ENCODE measurements at regions not wholly inside any gene's neighbourhood (a gene's known extent, or its start where the extent isn't known, plus 50 kb on each side); places are given as distances from the start of the nearest gene placed in this dataset.

GRCh38 chr19:30128211-30128610 lies 186.2 kb downstream of the URI1 start:
- DNase-seq (ENCODE audit: low read depth in 2 of 2), result no peak

- DNase-seq (ENCODE audit: low read depth in 2 of 2), result no peak
Measured at GRCh38 chr19:30130356-30131122, 188.5 kb downstream of the URI1 start.

- DNase-seq (ENCODE audit: low read depth in 2 of 2), result no peak
Measured at GRCh38 chr19:30131246-30131645, 189.2 kb downstream of the URI1 start.

GRCh38 chr19:30131722-30132291 lies 189.8 kb downstream of the URI1 start:
- DNase-seq (ENCODE audit: low read depth in 2 of 2), result no peak

- DNase-seq (ENCODE audit: low read depth in 2 of 2), result no peak
Measured at GRCh38 chr19:30132343-30133075, 190.5 kb downstream of the URI1 start.

GRCh38 chr19:30133803-30134202 lies 191.8 kb downstream of the URI1 start:
- DNase-seq (ENCODE audit: low read depth in 2 of 2), result no peak

- no peak for DNase-seq (ENCODE audit: low read depth in 2 of 2)
Measured at GRCh38 chr19:30135093-30135757, 193.2 kb downstream of the URI1 start.

- DNase-seq (ENCODE audit: low read depth in 2 of 2), result no peak
Measured at GRCh38 chr19:30135797-30136196, 193.8 kb downstream of the URI1 start.

- DNase-seq (ENCODE audit: low read depth in 2 of 2), result no peak
Measured at GRCh38 chr19:30136611-30137195, 194.7 kb downstream of the URI1 start.

GRCh38 chr19:30137747-30138146 lies 195.7 kb downstream of the URI1 start:
- no peak for DNase-seq (ENCODE audit: low read depth in 2 of 2)

- DNase-seq (ENCODE audit: low read depth in 2 of 2), result no peak
Measured at GRCh38 chr19:30144242-30144758, 202.3 kb downstream of the URI1 start.

- no peak for DNase-seq (ENCODE audit: low read depth in 2 of 2)
Measured at GRCh38 chr19:30144802-30145201, 202.8 kb downstream of the URI1 start.

GRCh38 chr19:30145467-30145866 lies 203.4 kb downstream of the URI1 start:
- no peak for DNase-seq (ENCODE audit: low read depth in 2 of 2)

GRCh38 chr19:30146346-30146745 lies 204.3 kb downstream of the URI1 start:
- no peak for DNase-seq (ENCODE audit: low read depth in 2 of 2)

- no peak for DNase-seq (ENCODE audit: low read depth in 2 of 2)
Measured at GRCh38 chr19:30148039-30148790, 206.2 kb downstream of the URI1 start.

GRCh38 chr19:30148803-30149202 lies 206.8 kb downstream of the URI1 start:
- no peak for DNase-seq (ENCODE audit: low read depth in 2 of 2)

GRCh38 chr19:30149300-30149699 lies 207.3 kb downstream of the URI1 start:
- no peak for DNase-seq (ENCODE audit: low read depth in 2 of 2)

- DNase-seq (ENCODE audit: low read depth in 2 of 2), result no peak
Measured at GRCh38 chr19:30150626-30151025, 208.6 kb downstream of the URI1 start.

GRCh38 chr19:30151081-30151480 lies 209.0 kb downstream of the URI1 start:
- DNase-seq (ENCODE audit: low read depth in 2 of 2), result no peak

- DNase-seq (ENCODE audit: low read depth in 2 of 2), result no peak
Measured at GRCh38 chr19:30152510-30153291, 210.7 kb downstream of the URI1 start.
